ENCODE measurements at regions not wholly inside any gene's neighbourhood (a gene's known extent, or its start where the extent isn't known, plus 50 kb on each side); places are given as distances from the start of the nearest gene placed in this dataset.

DNA sequence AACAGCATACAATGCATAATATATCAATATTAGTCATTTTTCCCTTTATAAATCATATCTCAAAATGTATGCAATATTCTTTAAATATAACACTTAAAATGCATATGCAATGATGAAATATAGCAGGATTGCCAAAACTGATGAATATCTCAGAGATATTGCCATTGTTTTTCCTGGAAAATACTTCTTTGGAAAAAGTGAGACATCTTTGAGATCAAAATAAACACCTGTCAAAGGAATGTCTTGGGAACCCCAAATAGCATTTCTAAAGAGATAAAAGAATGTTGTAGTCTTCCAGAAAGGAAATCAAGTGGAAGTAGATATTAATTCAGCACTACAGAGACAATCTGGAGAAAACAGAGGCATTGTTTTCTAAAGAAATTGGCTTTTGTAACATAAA is 457.8 kb upstream of the UBE2E2 start:
- Histone ChIP-seq H3K4me3 (replicated peaks in 1 of 3; ENCODE audit: insufficient read depth in 1 of 3, low read depth in 1 of 3, low read length in 3 of 3) (no peak overlapping the region), H3K4me1 (ENCODE audit: control insufficient read depth, extremely low read depth, insufficient read depth, low read length) (no peaks in the 10 kb centered on the region), H3K27ac (ENCODE audit: insufficient read depth, low read depth, low read length) (no peak overlapping the region), H3K79me2 (ENCODE audit: control insufficient read depth, insufficient read depth, low read length) (no peaks in the 10 kb centered on the region), H2AFZ (ENCODE audit: low read depth, low read length) (no peak overlapping the region), H3K9ac (replicated peaks; ENCODE audit: extremely low read depth, insufficient read depth, low read length) (no peak overlapping the region), H4K20me1 (replicated peaks; ENCODE audit: control insufficient read depth, extremely low read depth, insufficient read depth, low read length) (no peaks in the 10 kb centered on the region), H3K36me3 (ENCODE audit: control insufficient read depth in 2 of 2, extremely low read depth in 1 of 2, insufficient read depth in 2 of 2, low read length in 2 of 2) (no peaks in the 10 kb centered on the region), H3K9me1 (replicated peaks; ENCODE audit: control insufficient read depth, extremely low read depth, insufficient read depth, low read length) (no peaks in the 10 kb centered on the region), H3K27me3 (ENCODE audit: control insufficient read depth in 2 of 2, insufficient read depth in 2 of 2, low read length in 2 of 2) (no peaks in the 10 kb centered on the region), H3K9me3 (replicated peaks; ENCODE audit: control insufficient read depth, insufficient read depth, low read length) (peaks cover 3% of the 10 kb centered on the region), H3K4me2 (ENCODE audit: insufficient read depth, low read length) (no peak overlapping the region)
- TF ChIP-seq EZH2 (IDR thresholded peaks at IDR 0.05; ENCODE audit: borderline replicate concordance, low read depth, low read length, severe bottlenecking) (no peak), POLR2A (IDR thresholded peaks at IDR 0.05; ENCODE audit: low read depth, low read length) (no peak), MYC (IDR thresholded peaks at IDR 0.05; ENCODE audit: low read depth, low read length) (no peak), POLR2AphosphoS5 (IDR thresholded peaks at IDR 0.05; ENCODE audit: insufficient read depth, low read depth, low read length) (no peak), JUN (IDR thresholded peaks at IDR 0.05; ENCODE audit: borderline replicate concordance, insufficient read depth, insufficient read length, low read depth) (no peak), FOS (IDR thresholded peaks at IDR 0.05; ENCODE audit: borderline replicate concordance, insufficient read depth, low read length) (no peak), GATA2 (IDR thresholded peaks at IDR 0.05; ENCODE audit: insufficient read depth, insufficient read length, low read depth, low read length) (no peak)
- TF ChIP-seq, protein P1, sequence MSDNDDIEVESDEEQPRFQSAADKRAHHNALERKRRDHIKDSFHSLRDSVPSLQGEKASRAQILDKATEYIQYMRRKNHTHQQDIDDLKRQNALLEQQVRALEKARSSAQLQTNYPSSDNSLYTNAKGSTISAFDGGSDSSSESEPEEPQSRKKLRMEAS (IDR thresholded peaks at IDR 0.05; ENCODE audit: insufficient read depth, insufficient read length): no peak
- TF ChIP-seq, protein P2, sequence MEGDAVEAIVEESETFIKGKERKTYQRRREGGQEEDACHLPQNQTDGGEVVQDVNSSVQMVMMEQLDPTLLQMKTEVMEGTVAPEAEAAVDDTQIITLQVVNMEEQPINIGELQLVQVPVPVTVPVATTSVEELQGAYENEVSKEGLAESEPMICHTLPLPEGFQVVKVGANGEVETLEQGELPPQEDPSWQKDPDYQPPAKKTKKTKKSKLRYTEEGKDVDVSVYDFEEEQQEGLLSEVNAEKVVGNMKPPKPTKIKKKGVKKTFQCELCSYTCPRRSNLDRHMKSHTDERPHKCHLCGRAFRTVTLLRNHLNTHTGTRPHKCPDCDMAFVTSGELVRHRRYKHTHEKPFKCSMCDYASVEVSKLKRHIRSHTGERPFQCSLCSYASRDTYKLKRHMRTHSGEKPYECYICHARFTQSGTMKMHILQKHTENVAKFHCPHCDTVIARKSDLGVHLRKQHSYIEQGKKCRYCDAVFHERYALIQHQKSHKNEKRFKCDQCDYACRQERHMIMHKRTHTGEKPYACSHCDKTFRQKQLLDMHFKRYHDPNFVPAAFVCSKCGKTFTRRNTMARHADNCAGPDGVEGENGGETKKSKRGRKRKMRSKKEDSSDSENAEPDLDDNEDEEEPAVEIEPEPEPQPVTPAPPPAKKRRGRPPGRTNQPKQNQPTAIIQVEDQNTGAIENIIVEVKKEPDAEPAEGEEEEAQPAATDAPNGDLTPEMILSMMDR (IDR thresholded peaks at IDR 0.05; ENCODE audit: extremely low read depth in 1 of 2, insufficient read depth in 1 of 2, low read depth in 1 of 2, low read length in 2 of 2): no peak
- BruUV-seq (replicated peaks): no TSS peak
- DNase-seq (ENCODE audit: low read depth, low spot score): no peak
- ChIA-PET CTCF (no interaction called here), POLR2A (no interaction called here)
- intact Hi-C loops (cut with micrococcal nuclease) (no loop called here), dilution Hi-C loops (cut with MboI; ENCODE audit: extremely low pct_ligation_motif_present, low sequenced_read_pairs) (no loop called here)
- FAIRE-seq: no peak

Measured in endothelial cell of umbilical vein (primary cell).